H1 (cell line): ENCODE measurements at regions not wholly inside any gene's neighbourhood (a gene's known extent, or its start where the extent isn't known, plus 50 kb on each side); places are given as distances from the start of the nearest gene placed in this dataset.

ENCODE experiments used
- CTCF ChIA-PET: fragments of 300-600 bp; sonication (Branson Sonifier 250); formaldehyde crosslinking; loops from one replicate; lab custom pipeline; 2021; ENCODE audit not compliant: partially characterized antibody; lab: Charles Lee
- POLR2A ChIA-PET: fragments of 300-600 bp; sonication (Branson Sonifier 250); formaldehyde crosslinking; loops from one replicate; lab custom pipeline; 2021; ENCODE audit warnings: inconsistent platforms; ENCODE audit not compliant: partially characterized antibody; lab: Charles Lee
- DNase-seq, 2 experiments: peaks; one replicate each; pipeline versions ENCODE4 v3.0.0 to v3.0.0-alpha.2; 2010 to 2022; ENCODE audit warnings: low spot score in 2 of 2, low read depth in 1 of 2, mixed read lengths in 1 of 2
- FAIRE-seq: peaks from 2 replicates; lab custom pipeline; 2011; peaks lifted over from hg19 to GRCh38; lab: Jason Lieb, UNC
- H2AFZ ChIP-seq: 2 replicates; pipeline ENCODE4 v1.8.1; 2012; ENCODE audit warnings: low read length, inconsistent platforms
- H2AK5ac ChIP-seq: 2 replicates; pipeline ENCODE4 v1.6.1; 2013; ENCODE audit warnings: low read depth, low read length
- H2BK120ac ChIP-seq: replicated peaks from 2 replicates; pipeline ENCODE3; 2013; ENCODE audit warnings: low read depth, low read length, inconsistent platforms
- H2BK12ac ChIP-seq: 2 replicates; pipeline ENCODE4 v1.6.1; 2013; ENCODE audit warnings: low read depth, low read length
- H2BK15ac ChIP-seq: 2 replicates; pipeline ENCODE4 v1.6.1; 2013; ENCODE audit warnings: low read length
- H2BK20ac ChIP-seq: 2 replicates; pipeline ENCODE4 v1.6.1; 2013; ENCODE audit warnings: low read length
- H2BK5ac ChIP-seq: 2 replicates; pipeline ENCODE4 v1.6.1; 2013; ENCODE audit warnings: low read depth, low read length
- H3K14ac ChIP-seq: 2 replicates; pipeline ENCODE4 v1.6.1; 2013; ENCODE audit warnings: inconsistent platforms; ENCODE audit not compliant: insufficient read length
- H3K18ac ChIP-seq: 2 replicates; pipeline ENCODE4 v1.6.1; 2013; ENCODE audit warnings: low read length; ENCODE audit errors: extremely low read depth
- H3K23ac ChIP-seq: 2 replicates; pipeline ENCODE4 v1.6.1; 2013; ENCODE audit warnings: inconsistent platforms; ENCODE audit not compliant: insufficient read length
- H3K23me2 ChIP-seq: 2 replicates; pipeline ENCODE4 v1.6.1; 2013; ENCODE audit warnings: low read depth, low read length
- H3K27ac ChIP-seq: 2 replicates; pipeline ENCODE4 v1.6.1; 2011; ENCODE audit warnings: low read depth, low read length, inconsistent platforms
- H3K27me3 ChIP-seq, 4 experiments: replicated peaks in 1 of 4; 1 replicate in 1 of 4; 2 replicates in 3 of 4; pipeline versions ENCODE4 v1.6.1 to v1.8.1; 2011 to 2013; ENCODE audit warnings: low read length in 3 of 4, mild to moderate bottlenecking in 3 of 4, inconsistent platforms in 2 of 4, mixed read lengths in 2 of 4, moderate library complexity in 1 of 4; ENCODE audit not compliant: control insufficient read depth in 3 of 4, insufficient read depth in 3 of 4; ENCODE audit errors: extremely low read depth in 1 of 4
- H3K36me3 ChIP-seq, 4 experiments: 2 replicates each; pipeline versions ENCODE4 v1.6.1 to v1.8.1; 2011 to 2013; ENCODE audit warnings: mild to moderate bottlenecking in 4 of 4, low read length in 3 of 4, moderate library complexity in 2 of 4, control low read depth in 1 of 4, inconsistent platforms in 1 of 4; ENCODE audit not compliant: insufficient read depth in 4 of 4, control insufficient read depth in 2 of 4
- H3K4ac ChIP-seq: replicated peaks from 2 replicates; pipeline ENCODE3; 2013; ENCODE audit warnings: low read length, low read depth, mixed read lengths, inconsistent platforms; ENCODE audit not compliant: insufficient read length
- H3K4me1 ChIP-seq, 4 experiments: replicated peaks in 1 of 4; 1 replicate in 1 of 4; 2 replicates in 3 of 4; pipeline versions ENCODE4 v1.6.1 to v1.8.1; 2011 to 2013; ENCODE audit warnings: low read length in 3 of 4, inconsistent platforms in 2 of 4, mixed read lengths in 1 of 4; ENCODE audit not compliant: insufficient read depth in 4 of 4, control insufficient read depth in 3 of 4
- H3K4me2 ChIP-seq, 2 experiments: 2 replicates each; pipeline versions ENCODE4 v1.6.1 to v1.8.1; 2011 to 2013; ENCODE audit warnings: low read depth in 2 of 2, low read length in 2 of 2, control low read depth in 1 of 2, inconsistent platforms in 1 of 2, mild to moderate bottlenecking in 1 of 2; ENCODE audit not compliant: insufficient read depth in 1 of 2
- H3K4me3 ChIP-seq, 4 experiments: fragments of 200-600, 300-600 bp in 1 of 4; sonication (generic), shearing (Covaris generic), sonication (Bioruptor Twin) in 1 of 4; 2 replicates each; pipeline versions ENCODE4 v1.5.1 to v1.8.1; 2011 to 2016; ENCODE audit warnings: low read length in 4 of 4, low read depth in 3 of 4, control low read depth in 2 of 4, inconsistent platforms in 2 of 4, mild to moderate bottlenecking in 2 of 4, mixed read lengths in 1 of 4, moderate library complexity in 1 of 4; ENCODE audit not compliant: insufficient read depth in 2 of 4; ENCODE audit errors: extremely low read depth in 1 of 4
- H3K56ac ChIP-seq: replicated peaks from 2 replicates; pipeline ENCODE3; 2013; ENCODE audit warnings: low read depth, mild to moderate bottlenecking, mixed read lengths, low read length, inconsistent platforms; ENCODE audit not compliant: insufficient read length
- H3K79me1 ChIP-seq: 2 replicates; pipeline ENCODE4 v1.6.1; 2013; ENCODE audit warnings: low read depth, low read length, control low read depth
- H3K79me2 ChIP-seq, 2 experiments: 2 replicates each; pipeline versions ENCODE4 v1.6.1 to v1.8.1; 2012 to 2013; ENCODE audit warnings: low read length in 2 of 2, mild to moderate bottlenecking in 2 of 2, inconsistent platforms in 1 of 2; ENCODE audit not compliant: insufficient read depth in 2 of 2, control insufficient read depth in 1 of 2
- H3K9ac ChIP-seq, 4 experiments: replicated peaks in 1 of 4; 1 replicate in 1 of 4; 2 replicates in 3 of 4; pipeline versions ENCODE4 v1.6.1 to v1.8.1; 2011 to 2013; ENCODE audit warnings: low read depth in 3 of 4, low read length in 3 of 4, control low read depth in 2 of 4, mild to moderate bottlenecking in 2 of 4, moderate library complexity in 2 of 4, inconsistent platforms in 1 of 4; ENCODE audit errors: extremely low read depth in 1 of 4
- H3K9me3 ChIP-seq, 2 experiments: 2 replicates each; pipeline versions ENCODE4 v1.6.1 to v1.8.1; 2012 to 2013; ENCODE audit warnings: mild to moderate bottlenecking in 2 of 2, moderate library complexity in 2 of 2, control low read depth in 1 of 2, inconsistent platforms in 1 of 2, low read depth in 1 of 2, low read length in 1 of 2, mixed read lengths in 1 of 2; ENCODE audit not compliant: insufficient read depth in 2 of 2
- H4K20me1 ChIP-seq, 2 experiments: replicated peaks in 1 of 2; 2 replicates each; pipeline versions ENCODE3 to v1.8.1; 2011 to 2013; ENCODE audit warnings: inconsistent platforms in 2 of 2, low read length in 2 of 2, mild to moderate bottlenecking in 1 of 2; ENCODE audit not compliant: insufficient read depth in 2 of 2, control insufficient read depth in 1 of 2
- H4K5ac ChIP-seq: 2 replicates; pipeline ENCODE4 v1.6.1; 2013; ENCODE audit warnings: low read length, low read depth, mixed read lengths, inconsistent platforms; ENCODE audit not compliant: insufficient read length
- H4K8ac ChIP-seq: 2 replicates; pipeline ENCODE4 v1.8.0; 2013; ENCODE audit warnings: mild to moderate bottlenecking, moderate library complexity, low read length, inconsistent platforms; ENCODE audit not compliant: insufficient read depth; ENCODE audit errors: extremely low read depth
- H4K91ac ChIP-seq: replicated peaks from 2 replicates; pipeline ENCODE3; 2013; ENCODE audit warnings: low read length, mixed read lengths, inconsistent platforms; ENCODE audit not compliant: insufficient read length
- EZH2 ChIP-seq: fragments of 200-600 bp; sonication (generic); IDR thresholded peaks from 2 replicates; pipeline ENCODE4 v1.7.1; 2012; ENCODE audit warnings: low read depth, mild to moderate bottlenecking, moderate library complexity, low read length, inconsistent platforms; ENCODE audit not compliant: severe bottlenecking
- POLR2A ChIP-seq, 2 experiments: IDR thresholded peaks; 1 replicate in 1 of 2; 2 replicates in 1 of 2; pipeline ENCODE4 v1.6.1; 2011; ENCODE audit warnings: low read depth in 2 of 2, low read length in 2 of 2, mild to moderate bottlenecking in 2 of 2; ENCODE audit errors: control extremely low read depth in 1 of 2
- POLR2AphosphoS5 ChIP-seq: IDR thresholded peaks from 2 replicates; pipeline ENCODE4 v1.6.1; 2011; ENCODE audit warnings: low read depth, low read length
- SP2 ChIP-seq: IDR thresholded peaks from 2 replicates; pipeline ENCODE4 v1.6.1; 2012; ENCODE audit warnings: mild to moderate bottlenecking, low read length, inconsistent platforms
- WGBS, 2 experiments: shearing (Covaris generic) in 1 of 2; methylation state at CpG; one replicate each; pipeline versions ENCODE4 v1.1.6 to v1.1.7; 2013 to 2015; ENCODE audit warnings: low lambda C conversion rate in 2 of 2, mixed read lengths in 2 of 2, inconsistent platforms in 1 of 2, low coverage in 1 of 2, missing lambda C conversion rate in 1 of 2; ENCODE audit not compliant: insufficient replicate concordance in 2 of 2, insufficient coverage in 1 of 2, insufficient read length in 1 of 2; ENCODE audit errors: extremely low coverage in 1 of 2, missing lambda C conversion rate in 1 of 2; 5-methylcytosine and 5-hydroxymethylcytosine counted together
- TF ChIP-seq, protein P1 (sequence below): IDR thresholded peaks from 2 replicates; pipeline ENCODE4 v1.6.1; 2011; ENCODE audit warnings: low read length, improper control_type of control experiment

GRCh38 chr14:71497645-71498086, 434.6 kb upstream of the RGS6 start:
- ChIA-PET POLR2A (no interaction called here), CTCF (interaction anchor here (0.6 to 1.7 kb wide), 2 partner anchors 10 to 94 kb away, joined by 3 to 4 read pairs; no protein-coding TSS in a partner anchor)
- Histone ChIP-seq H3K27ac (no peak overlapping the region), H2BK5ac (no peak overlapping the region), H3K4me2 (no peak overlapping the region), H2AK5ac (no peak overlapping the region), H3K18ac (no peak overlapping the region), H3K9me3 (no peaks in the 10 kb centered on the region), H3K79me2 (peaks cover 0 to 77% of the 10 kb centered on the region in 2 experiments; a peak in 2 of 4 replicates), H4K20me1 (no peaks in the 10 kb centered on the region), H3K14ac (no peak overlapping the region), H3K36me3 (no peaks in the 10 kb centered on the region), H2BK12ac (no peak overlapping the region), H3K79me1 (no peaks in the 10 kb centered on the region), H3K4me1 (peaks cover 0 to under 1% (median 0%) of the 10 kb centered on the region in 4 experiments; a peak in 3 of 7 replicates), H3K4me3 (no peak overlapping the region), H3K9ac (no peak overlapping the region), H2BK120ac (no peak overlapping the region), H2BK15ac (no peak overlapping the region)
- TF ChIP-seq SP2 (no peak), POLR2AphosphoS5 (no peak), POLR2A (IDR thresholded peaks at IDR 0.05; ENCODE audit: control extremely low read depth in 1 of 2, low read depth in 2 of 2, low read length in 2 of 2) (no peak), EZH2 (no peak)
- TF ChIP-seq, protein P1, sequence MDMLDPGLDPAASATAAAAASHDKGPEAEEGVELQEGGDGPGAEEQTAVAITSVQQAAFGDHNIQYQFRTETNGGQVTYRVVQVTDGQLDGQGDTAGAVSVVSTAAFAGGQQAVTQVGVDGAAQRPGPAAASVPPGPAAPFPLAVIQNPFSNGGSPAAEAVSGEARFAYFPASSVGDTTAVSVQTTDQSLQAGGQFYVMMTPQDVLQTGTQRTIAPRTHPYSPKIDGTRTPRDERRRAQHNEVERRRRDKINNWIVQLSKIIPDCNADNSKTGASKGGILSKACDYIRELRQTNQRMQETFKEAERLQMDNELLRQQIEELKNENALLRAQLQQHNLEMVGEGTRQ, result no peak
- TF ChIP-seq, all 59 proteins: peak for 0
- H4K91ac ChIP-seq, result no peak overlapping the region
- DNase-seq (no peak), FAIRE-seq (peak; percentile 19)
- H2AFZ ChIP-seq, result no peak overlapping the region
- no peak overlapping the region for H4K8ac ChIP-seq
- no peak overlapping the region for H3K4ac ChIP-seq
- H2BK20ac ChIP-seq, result no peak overlapping the region
- no peak overlapping the region for H3K56ac ChIP-seq
- H3K27me3 ChIP-seq, result no peaks in the 10 kb centered on the region
- no peak overlapping the region for H4K5ac ChIP-seq
- H3K23me2 ChIP-seq, result no peaks in the 10 kb centered on the region
- 92% methylated on average over 2 of the region's 2 CpGs; no CpG with 5 or more reads in 1 of the 2 experiments for WGBS, 2 experiments
- H3K23ac ChIP-seq, result no peak overlapping the region
